SK-N-SH treated with all-trans-retinoic acid at 6 μM for 48 hours (cell line): ENCODE measurements at regions not wholly inside any gene's neighbourhood (a gene's known extent, or its start where the extent isn't known, plus 50 kb on each side); places are given as distances from the start of the nearest gene placed in this dataset.

Source experiments
- ATAC-seq: fragments of 200-7000 bp; cut with Tn5 transposase; 3 replicates; pipeline ENCODE4 v1.9.1; 2020; ENCODE audit warnings: mild to moderate bottlenecking, moderate library complexity
- BACH2 ChIP-seq: fragments of 250-450 bp; sonication (Bioruptor Pico); IDR thresholded peaks from 2 replicates; pipeline ENCODE4 v1.9.0; 2021; ENCODE audit warnings: mild to moderate bottlenecking, borderline replicate concordance
- CREB5 ChIP-seq: fragments of 250-450 bp; sonication (Bioruptor Pico); IDR thresholded peaks from 2 replicates; pipeline ENCODE4 v1.5.1; 2020; ENCODE audit warnings: low read depth, mild to moderate bottlenecking, moderate library complexity
- CSDC2 ChIP-seq: fragments of 250-450 bp; sonication (Bioruptor Pico); IDR thresholded peaks from 2 replicates; pipeline ENCODE4 v1.5.0; 2020; ENCODE audit warnings: mild to moderate bottlenecking, moderate library complexity
- CSRNP3 ChIP-seq: fragments of 250-450 bp; sonication (Bioruptor Pico); IDR thresholded peaks from 2 replicates; pipeline ENCODE4 v1.5.1; 2021; ENCODE audit warnings: mild to moderate bottlenecking, moderate library complexity
- ESRRG ChIP-seq: fragments of 250-450 bp; sonication (Bioruptor Pico); IDR thresholded peaks from 2 replicates; pipeline ENCODE4 v1.6.1; 2021; ENCODE audit warnings: mild to moderate bottlenecking
- GLIS3 ChIP-seq: fragments of 250-450 bp; sonication (Bioruptor Pico); IDR thresholded peaks from 2 replicates; pipeline ENCODE4 v1.5.0; 2020; ENCODE audit warnings: mild to moderate bottlenecking, moderate library complexity
- ISL1 ChIP-seq: fragments of 250-450 bp; sonication (Bioruptor Pico); IDR thresholded peaks from 2 replicates; pipeline ENCODE4 v2.1.2; 2022; ENCODE audit warnings: mild to moderate bottlenecking, moderate library complexity
- OSR1 ChIP-seq: fragments of 250-450 bp; sonication (Bioruptor Pico); IDR thresholded peaks from 2 replicates; pipeline ENCODE4 v1.8.0; 2022; ENCODE audit warnings: moderate library complexity, mild to moderate bottlenecking, inconsistent platforms
- POU6F1 ChIP-seq: fragments of 250-450 bp; sonication (Bioruptor Pico); IDR thresholded peaks from 2 replicates; pipeline ENCODE4 v1.8.0; 2021; ENCODE audit warnings: low read depth, mild to moderate bottlenecking, moderate library complexity, borderline replicate concordance
- PPARA ChIP-seq: fragments of 250-450 bp; sonication (Bioruptor Pico); IDR thresholded peaks from 2 replicates; pipeline ENCODE4 v1.5.0; 2020; ENCODE audit warnings: mild to moderate bottlenecking, borderline replicate concordance
- TCF4 ChIP-seq: fragments of 250-450 bp; sonication (Bioruptor Pico); IDR thresholded peaks from 2 replicates; pipeline ENCODE4 v1.8.0; 2021; ENCODE audit warnings: mild to moderate bottlenecking, moderate library complexity, borderline replicate concordance
- TOX ChIP-seq: fragments of 250-450 bp; sonication (Bioruptor Pico); IDR thresholded peaks from 2 replicates; pipeline ENCODE4 v1.8.0; 2021; ENCODE audit warnings: mild to moderate bottlenecking, moderate library complexity, borderline replicate concordance
- TSHZ2 ChIP-seq: fragments of 250-450 bp; sonication (Bioruptor Pico); IDR thresholded peaks from 2 replicates; pipeline ENCODE4 v1.5.0; 2020; ENCODE audit warnings: mild to moderate bottlenecking, moderate library complexity
- ZC3H10 ChIP-seq: fragments of 250-450 bp; sonication (Bioruptor Pico); IDR thresholded peaks from 2 replicates; pipeline ENCODE4 v1.5.1; 2021; ENCODE audit warnings: mild to moderate bottlenecking, moderate library complexity
- ZFP30 ChIP-seq: fragments of 450-650 bp; formaldehyde crosslinking; IDR thresholded peaks from 2 replicates; pipeline ENCODE4 v1.5.0; 2022; ENCODE audit warnings: mild to moderate bottlenecking, moderate library complexity
- ZNF70 ChIP-seq: fragments of 450-650 bp; formaldehyde crosslinking; IDR thresholded peaks from 2 replicates; pipeline ENCODE4 v1.5.0; 2020; ENCODE audit warnings: mild to moderate bottlenecking, moderate library complexity
- ZNF8 ChIP-seq: fragments of 450-650 bp; formaldehyde crosslinking; IDR thresholded peaks from 2 replicates; pipeline ENCODE4 v1.5.0; 2020; ENCODE audit warnings: mild to moderate bottlenecking, moderate library complexity
- TF ChIP-seq, protein P1 (sequence below): fragments of 250-450 bp; sonication (Bioruptor Pico); IDR thresholded peaks from 2 replicates; pipeline ENCODE4 v1.8.0; 2020; ENCODE audit warnings: mild to moderate bottlenecking, moderate library complexity, borderline replicate concordance

DNA sequence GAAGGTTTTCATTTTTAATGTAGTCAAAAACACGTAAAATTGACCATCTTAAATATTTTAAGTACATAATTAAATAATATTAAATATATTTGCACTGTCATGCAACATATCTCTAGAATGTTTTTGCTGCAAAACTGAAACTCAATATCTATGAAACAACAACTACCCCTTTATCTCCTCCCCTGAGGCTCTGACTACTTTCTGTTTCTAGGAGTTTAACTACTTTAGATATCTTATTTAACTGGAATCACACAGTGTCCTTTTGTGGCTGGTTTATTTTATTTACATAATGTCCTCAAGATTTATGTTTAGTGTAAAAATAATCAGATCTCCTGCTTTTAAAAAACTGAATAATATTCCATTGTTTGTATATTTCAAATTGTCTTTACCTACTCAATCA lies 2003.9 kb downstream of the TP53TG3F start (continued):
- no peak for TF ChIP-seq POU6F1 (CRISPR knock-in tag)
- no peak for TF ChIP-seq PPARA (CRISPR knock-in tag)
- TF ChIP-seq ISL1: no peak
- TF ChIP-seq ZNF70 (CRISPR knock-in tag): no peak
- no peak for TF ChIP-seq ZNF8 (CRISPR knock-in tag)
- TF ChIP-seq CSDC2 (CRISPR knock-in tag): no peak

GRCh38 chr16:35480361-35480760 lies 2020.9 kb downstream of the TP53TG3F start:
- no peak for TF ChIP-seq ZC3H10 (CRISPR knock-in tag)
- no peak for TF ChIP-seq PPARA (CRISPR knock-in tag)
- TF ChIP-seq GLIS3 (CRISPR knock-in tag): no peak
- no peak for TF ChIP-seq BACH2 (CRISPR knock-in tag)
- ATAC-seq: no peak

DNA sequence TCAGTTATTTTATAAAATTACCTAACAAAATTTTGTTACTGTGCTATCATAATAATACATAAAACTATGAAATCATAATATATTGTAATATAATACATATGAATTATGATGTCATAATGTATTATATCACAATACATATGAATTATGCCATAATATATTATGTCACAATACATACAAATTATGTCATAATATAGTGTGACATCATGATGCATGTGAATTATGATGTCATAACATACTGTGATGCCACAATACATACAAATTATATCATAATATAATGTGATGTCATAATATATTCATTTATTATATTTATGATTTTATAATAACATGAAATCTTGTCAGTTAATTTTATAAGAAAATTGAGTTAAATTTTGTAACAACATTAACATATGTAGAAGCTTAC lies 2021.6 kb downstream of the TP53TG3F start:
- TF ChIP-seq ZC3H10 (CRISPR knock-in tag) (no peak), PPARA (CRISPR knock-in tag) (no peak), TOX (CRISPR knock-in tag) (no peak), BACH2 (CRISPR knock-in tag) (no peak), TCF4 (CRISPR knock-in tag) (no peak)
- no peak for ATAC-seq

DNA sequence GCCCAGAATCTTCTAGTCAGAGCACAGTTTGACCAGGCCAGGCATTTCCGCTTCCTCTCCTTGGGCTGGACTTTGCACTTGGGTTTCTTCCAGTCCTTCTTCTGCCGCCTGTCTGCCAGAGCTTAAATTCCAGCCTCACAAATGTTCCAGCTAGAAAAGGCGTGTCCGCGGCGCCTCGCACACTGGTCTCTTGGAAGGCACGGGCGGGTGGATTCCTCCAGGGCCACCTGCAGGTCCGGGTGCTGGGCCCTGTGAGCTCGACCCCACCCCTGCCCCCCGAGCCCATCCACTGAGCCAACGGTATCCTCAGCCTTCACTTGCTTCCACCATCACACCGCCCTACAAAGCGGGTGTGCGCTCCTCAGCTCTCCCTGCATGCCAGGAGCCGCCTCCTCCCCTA lies 2026.5 kb downstream of the TP53TG3F start:
- no peak for TF ChIP-seq OSR1 (CRISPR knock-in tag)
- TF ChIP-seq TOX (CRISPR knock-in tag): no peak
- TF ChIP-seq, protein P1, sequence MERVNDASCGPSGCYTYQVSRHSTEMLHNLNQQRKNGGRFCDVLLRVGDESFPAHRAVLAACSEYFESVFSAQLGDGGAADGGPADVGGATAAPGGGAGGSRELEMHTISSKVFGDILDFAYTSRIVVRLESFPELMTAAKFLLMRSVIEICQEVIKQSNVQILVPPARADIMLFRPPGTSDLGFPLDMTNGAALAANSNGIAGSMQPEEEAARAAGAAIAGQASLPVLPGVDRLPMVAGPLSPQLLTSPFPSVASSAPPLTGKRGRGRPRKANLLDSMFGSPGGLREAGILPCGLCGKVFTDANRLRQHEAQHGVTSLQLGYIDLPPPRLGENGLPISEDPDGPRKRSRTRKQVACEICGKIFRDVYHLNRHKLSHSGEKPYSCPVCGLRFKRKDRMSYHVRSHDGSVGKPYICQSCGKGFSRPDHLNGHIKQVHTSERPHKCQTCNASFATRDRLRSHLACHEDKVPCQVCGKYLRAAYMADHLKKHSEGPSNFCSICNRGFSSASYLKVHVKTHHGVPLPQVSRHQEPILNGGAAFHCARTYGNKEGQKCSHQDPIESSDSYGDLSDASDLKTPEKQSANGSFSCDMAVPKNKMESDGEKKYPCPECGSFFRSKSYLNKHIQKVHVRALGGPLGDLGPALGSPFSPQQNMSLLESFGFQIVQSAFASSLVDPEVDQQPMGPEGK: no peak
- no peak for TF ChIP-seq ZC3H10 (CRISPR knock-in tag)
- TF ChIP-seq TSHZ2: no peak
- no peak for TF ChIP-seq GLIS3 (CRISPR knock-in tag)
- TF ChIP-seq ZFP30 (CRISPR knock-in tag): no peak
- TF ChIP-seq POU6F1 (CRISPR knock-in tag): no peak
- TF ChIP-seq BACH2 (CRISPR knock-in tag): no peak
- no peak for TF ChIP-seq CREB5 (CRISPR knock-in tag)
- TF ChIP-seq CSRNP3: no peak
- TF ChIP-seq ISL1: no peak
- TF ChIP-seq ESRRG (CRISPR knock-in tag): no peak
- TF ChIP-seq ZNF8 (CRISPR knock-in tag): no peak
- ATAC-seq: no peak
